GM12878 (cell line): ENCODE measurements at regions not wholly inside any gene's neighbourhood (a gene's known extent, or its start where the extent isn't known, plus 50 kb on each side); places are given as distances from the start of the nearest gene placed in this dataset.

Experiments
- ATAC-seq: fragments of 200-7000 bp; cut with Tn5 transposase; 3 replicates; pipeline ENCODE4 v1.9.1; 2020; ENCODE audit warnings: mild to moderate bottlenecking, moderate library complexity
- BruUV-seq: library from RNA; stranded (reverse); fragments of 400-500 nt; replicated peaks from 2 replicates; lab custom pipeline; 2021; lab: Mats Ljungman, UMichigan
- CTCF ChIA-PET: fragments of 300-600 bp; sonication (Branson Sonifier 250); formaldehyde crosslinking; extraction: SDS; loops from one replicate; lab custom pipeline; 2021; ENCODE audit warnings: inconsistent platforms; lab: Yijun Ruan, JAX
- POLR2A ChIA-PET: fragments of 350-600 bp; formaldehyde crosslinking; extraction: SDS; loops from one replicate; lab custom pipeline; 2021; ENCODE audit warnings: inconsistent platforms; lab: Charles Lee
- RAD21 ChIA-PET: fragments of 300-600 bp; sonication (Branson Sonifier 250); formaldehyde crosslinking; loops from one replicate; lab custom pipeline; 2023; ENCODE audit warnings: antibody characterized with exemption; ENCODE audit not compliant: unreplicated experiment; lab: Charles Lee
- SMC1A ChIA-PET: fragments of 300-600 bp; sonication (Branson Sonifier 250); formaldehyde crosslinking; loops from one replicate; lab custom pipeline; 2023; ENCODE audit not compliant: unreplicated experiment, uncharacterized antibody; lab: Charles Lee
- DNase-seq: peaks from one replicate; pipeline ENCODE4 v3.0.0-alpha.2; 2011; ENCODE audit warnings: low read depth, low spot score
- FAIRE-seq: peaks from 3 replicates; lab custom pipeline; 2011; peaks lifted over from hg19 to GRCh38; lab: Jason Lieb, UNC
- H2AFZ ChIP-seq: 2 replicates; pipeline ENCODE4 v1.6.0; 2011; ENCODE audit warnings: low read depth, low read length, control low read depth; ENCODE audit not compliant: control insufficient read depth
- H3K27ac ChIP-seq: 2 replicates; pipeline ENCODE4 v1.5.1; 2011; ENCODE audit warnings: control low read depth; ENCODE audit not compliant: control insufficient read depth, insufficient read depth
- H3K27me3 ChIP-seq, 2 experiments: replicated peaks in 1 of 2; 2 replicates each; pipeline versions ENCODE4 v1.6.0 to v1.6.1; 2011; ENCODE audit warnings: low read length in 1 of 2; ENCODE audit not compliant: control insufficient read depth in 2 of 2, insufficient read depth in 2 of 2
- H3K36me3 ChIP-seq, 2 experiments: 2 replicates each; pipeline ENCODE4 v1.5.1; 2011; ENCODE audit warnings: low read length in 1 of 2; ENCODE audit not compliant: control insufficient read depth in 2 of 2, insufficient read depth in 2 of 2
- H3K4me1 ChIP-seq: 2 replicates; pipeline ENCODE4 v1.6.1; 2011; ENCODE audit warnings: mild to moderate bottlenecking, low read length, moderate library complexity, mixed read lengths; ENCODE audit not compliant: control insufficient read depth, insufficient read depth
- H3K4me2 ChIP-seq: 2 replicates; pipeline ENCODE4 v1.6.0; 2011; ENCODE audit warnings: control low read depth; ENCODE audit not compliant: control insufficient read depth, insufficient read depth
- H3K4me3 ChIP-seq: fragments of 200-600 bp; sonication (generic); 2 replicates; pipeline ENCODE4 v1.5.1; 2016
- H3K79me2 ChIP-seq: 2 replicates; pipeline ENCODE4 v1.6.0; 2011; ENCODE audit warnings: low read length; ENCODE audit not compliant: control insufficient read depth, insufficient read depth
- H3K9ac ChIP-seq: 2 replicates; pipeline ENCODE4 v1.8.0; 2011; ENCODE audit warnings: low read length, control low read depth, mixed read lengths; ENCODE audit not compliant: control insufficient read depth, insufficient read depth
- H3K9me3 ChIP-seq: replicated peaks from 3 replicates; pipeline ENCODE4 v1.5.1; 2011; ENCODE audit warnings: mild to moderate bottlenecking, low read length; ENCODE audit not compliant: control insufficient read depth, insufficient read depth
- H4K20me1 ChIP-seq: 2 replicates; pipeline ENCODE4 v1.6.0; 2011; ENCODE audit not compliant: control insufficient read depth, insufficient read depth
- ATF2 ChIP-seq: IDR thresholded peaks from 2 replicates; pipeline ENCODE4 v1.6.1; 2012; ENCODE audit warnings: low read length, inconsistent platforms
- BACH1 ChIP-seq: fragments of 450-650 bp; IDR thresholded peaks from 2 replicates; pipeline ENCODE4 v1.6.1; 2017; ENCODE audit warnings: mild to moderate bottlenecking, borderline replicate concordance
- GATAD2B ChIP-seq: fragments of 450-650 bp; conservative IDR thresholded peaks from 2 replicates; pipeline ENCODE4 v1.6.1; 2017; ENCODE audit warnings: low read depth, mild to moderate bottlenecking, moderate library complexity
- HDGF ChIP-seq: fragments of 450-650 bp; IDR thresholded peaks from 2 replicates; pipeline ENCODE4 v1.6.1; 2016; ENCODE audit warnings: antibody characterized with exemption
- NR2F1 ChIP-seq: fragments of 450-650 bp; conservative IDR thresholded peaks from 2 replicates; pipeline ENCODE4 v1.6.1; 2017; ENCODE audit warnings: mild to moderate bottlenecking
- PAX5 ChIP-seq: IDR thresholded peaks from 2 replicates; pipeline ENCODE4 v1.6.1; 2011; ENCODE audit warnings: low read depth, low read length, borderline replicate concordance
- SIN3A ChIP-seq: IDR thresholded peaks from 2 replicates; pipeline ENCODE4 v1.6.1; 2012; ENCODE audit warnings: low read depth, low read length, improper control_type of control experiment
- SP1 ChIP-seq: IDR thresholded peaks from one replicate; pipeline ENCODE4 v1.6.1; 2011; ENCODE audit warnings: low read depth, low read length
- SREBF1 ChIP-seq: IDR thresholded peaks from 2 replicates; pipeline ENCODE4 v1.6.1; 2012; ENCODE audit warnings: mild to moderate bottlenecking, low read length
- WGBS: methylation state at CpG from one replicate; pipeline ENCODE4 v1.1.6; 2016; ENCODE audit warnings: low lambda C conversion rate; ENCODE audit not compliant: insufficient replicate concordance, insufficient coverage; ENCODE audit errors: missing lambda C conversion rate; 5-methylcytosine and 5-hydroxymethylcytosine counted together
- in situ Hi-C: fragments of 300-500 bp; cut with MboI; formaldehyde crosslinking; loops from 9 replicates; pipeline ENCODE4 v1.14.3; 2018; ENCODE audit warnings: mixed read lengths
- intact Hi-C: fragments of 100-400 bp; cut with micrococcal nuclease; formaldehyde crosslinking; loops from one replicate; pipeline ENCODE4 v1.14.2; 2022; ENCODE audit not compliant: unreplicated experiment
- TF ChIP-seq, protein P1 (sequence below): fragments of 450-650 bp; IDR thresholded peaks from 2 replicates; pipeline ENCODE4 v1.6.1; 2017; ENCODE audit warnings: mild to moderate bottlenecking, moderate library complexity
- TF ChIP-seq, protein P2 (sequence below): fragments of 150-350 bp; IDR thresholded peaks from 2 replicates; pipeline ENCODE4 v1.6.1; 2014; ENCODE audit warnings: mild to moderate bottlenecking, low read depth, low read length

GRCh38 chr18:43970656-43971055 is 693.4 kb upstream of the SYT4 start (continued):
- TF ChIP-seq, protein P1, sequence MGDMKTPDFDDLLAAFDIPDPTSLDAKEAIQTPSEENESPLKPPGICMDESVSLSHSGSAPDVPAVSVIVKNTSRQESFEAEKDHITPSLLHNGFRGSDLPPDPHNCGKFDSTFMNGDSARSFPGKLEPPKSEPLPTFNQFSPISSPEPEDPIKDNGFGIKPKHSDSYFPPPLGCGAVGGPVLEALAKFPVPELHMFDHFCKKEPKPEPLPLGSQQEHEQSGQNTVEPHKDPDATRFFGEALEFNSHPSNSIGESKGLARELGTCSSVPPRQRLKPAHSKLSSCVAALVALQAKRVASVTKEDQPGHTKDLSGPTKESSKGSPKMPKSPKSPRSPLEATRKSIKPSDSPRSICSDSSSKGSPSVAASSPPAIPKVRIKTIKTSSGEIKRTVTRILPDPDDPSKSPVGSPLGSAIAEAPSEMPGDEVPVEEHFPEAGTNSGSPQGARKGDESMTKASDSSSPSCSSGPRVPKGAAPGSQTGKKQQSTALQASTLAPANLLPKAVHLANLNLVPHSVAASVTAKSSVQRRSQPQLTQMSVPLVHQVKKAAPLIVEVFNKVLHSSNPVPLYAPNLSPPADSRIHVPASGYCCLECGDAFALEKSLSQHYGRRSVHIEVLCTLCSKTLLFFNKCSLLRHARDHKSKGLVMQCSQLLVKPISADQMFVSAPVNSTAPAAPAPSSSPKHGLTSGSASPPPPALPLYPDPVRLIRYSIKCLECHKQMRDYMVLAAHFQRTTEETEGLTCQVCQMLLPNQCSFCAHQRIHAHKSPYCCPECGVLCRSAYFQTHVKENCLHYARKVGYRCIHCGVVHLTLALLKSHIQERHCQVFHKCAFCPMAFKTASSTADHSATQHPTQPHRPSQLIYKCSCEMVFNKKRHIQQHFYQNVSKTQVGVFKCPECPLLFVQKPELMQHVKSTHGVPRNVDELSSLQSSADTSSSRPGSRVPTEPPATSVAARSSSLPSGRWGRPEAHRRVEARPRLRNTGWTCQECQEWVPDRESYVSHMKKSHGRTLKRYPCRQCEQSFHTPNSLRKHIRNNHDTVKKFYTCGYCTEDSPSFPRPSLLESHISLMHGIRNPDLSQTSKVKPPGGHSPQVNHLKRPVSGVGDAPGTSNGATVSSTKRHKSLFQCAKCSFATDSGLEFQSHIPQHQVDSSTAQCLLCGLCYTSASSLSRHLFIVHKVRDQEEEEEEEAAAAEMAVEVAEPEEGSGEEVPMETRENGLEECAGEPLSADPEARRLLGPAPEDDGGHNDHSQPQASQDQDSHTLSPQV = no peak
- TF ChIP-seq GATAD2B = no peak
- no peak for TF ChIP-seq ATF2

- no TSS peak for BruUV-seq
- CTCF ChIA-PET = interaction anchor here (1.2 kb wide), 1 partner anchor 29 kb away, joined by 3 read pairs; no protein-coding TSS in a partner anchor
- RAD21 ChIA-PET = no interaction called here
- H3K79me2 ChIP-seq = no peaks in the 10 kb centered on the region
- H3K36me3 ChIP-seq = no peaks in the 10 kb centered on the region
- no peaks in the 10 kb centered on the region for H3K9me3 ChIP-seq
- H3K4me3 ChIP-seq = no peak overlapping the region
- no peak for FAIRE-seq
- SMC1A ChIA-PET = no interaction called here
- no peaks in the 10 kb centered on the region for H4K20me1 ChIP-seq
- intact Hi-C loops (no loop called here), in situ Hi-C loops (no loop called here)
- no peak overlapping the region for H3K4me2 ChIP-seq
- no peak overlapping the region for H3K27ac ChIP-seq
- 1% methylated on average over 4 of the region's 4 CpGs for WGBS
- no peak overlapping the region for H2AFZ ChIP-seq
- POLR2A ChIA-PET = no interaction called here
- H3K9ac ChIP-seq = no peak overlapping the region
- no peak for DNase-seq
- no peak for TF ChIP-seq HDGF
- TF ChIP-seq SREBF1 = no peak
- no peak for TF ChIP-seq SP1
- TF ChIP-seq, protein P1 = no peak
- TF ChIP-seq PAX5 = no peak
- TF ChIP-seq SIN3A = no peak
- TF ChIP-seq NR2F1 = no peak
- no peak for TF ChIP-seq BACH1
- TF ChIP-seq, protein P2, sequence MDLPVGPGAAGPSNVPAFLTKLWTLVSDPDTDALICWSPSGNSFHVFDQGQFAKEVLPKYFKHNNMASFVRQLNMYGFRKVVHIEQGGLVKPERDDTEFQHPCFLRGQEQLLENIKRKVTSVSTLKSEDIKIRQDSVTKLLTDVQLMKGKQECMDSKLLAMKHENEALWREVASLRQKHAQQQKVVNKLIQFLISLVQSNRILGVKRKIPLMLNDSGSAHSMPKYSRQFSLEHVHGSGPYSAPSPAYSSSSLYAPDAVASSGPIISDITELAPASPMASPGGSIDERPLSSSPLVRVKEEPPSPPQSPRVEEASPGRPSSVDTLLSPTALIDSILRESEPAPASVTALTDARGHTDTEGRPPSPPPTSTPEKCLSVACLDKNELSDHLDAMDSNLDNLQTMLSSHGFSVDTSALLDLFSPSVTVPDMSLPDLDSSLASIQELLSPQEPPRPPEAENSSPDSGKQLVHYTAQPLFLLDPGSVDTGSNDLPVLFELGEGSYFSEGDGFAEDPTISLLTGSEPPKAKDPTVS = no peak
- no peaks in the 10 kb centered on the region for H3K27me3 ChIP-seq
- H3K4me1 ChIP-seq = no peaks in the 10 kb centered on the region
- no peak for ATAC-seq
Observed at GRCh38 chr18:43978174-43978573, 700.9 kb upstream of the SYT4 start.
